ENCODE measurements at regions not wholly inside any gene's neighbourhood (a gene's known extent, or its start where the extent isn't known, plus 50 kb on each side); places are given as distances from the start of the nearest gene placed in this dataset.

DNA sequence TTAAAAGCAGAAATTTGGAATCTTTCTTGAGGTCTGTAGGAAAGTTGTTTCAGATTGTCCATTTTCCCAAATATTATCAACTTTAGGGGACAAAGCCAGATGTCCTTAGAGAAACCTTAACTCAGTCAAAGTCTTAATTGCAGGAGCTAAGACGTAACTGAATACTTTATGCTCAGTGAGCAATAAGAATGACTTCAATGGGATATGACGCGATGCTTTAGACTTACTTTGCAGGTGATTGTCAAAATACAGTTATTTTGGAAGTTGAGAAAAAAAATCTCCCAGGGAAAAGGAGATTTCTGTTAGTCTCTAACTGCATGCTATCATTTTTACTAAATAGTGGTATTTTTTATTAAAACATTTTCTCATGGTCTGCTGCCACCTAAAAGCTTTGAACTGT is 750.9 kb upstream of the STXBP6 start:
- TF ChIP-seq, protein P1, sequence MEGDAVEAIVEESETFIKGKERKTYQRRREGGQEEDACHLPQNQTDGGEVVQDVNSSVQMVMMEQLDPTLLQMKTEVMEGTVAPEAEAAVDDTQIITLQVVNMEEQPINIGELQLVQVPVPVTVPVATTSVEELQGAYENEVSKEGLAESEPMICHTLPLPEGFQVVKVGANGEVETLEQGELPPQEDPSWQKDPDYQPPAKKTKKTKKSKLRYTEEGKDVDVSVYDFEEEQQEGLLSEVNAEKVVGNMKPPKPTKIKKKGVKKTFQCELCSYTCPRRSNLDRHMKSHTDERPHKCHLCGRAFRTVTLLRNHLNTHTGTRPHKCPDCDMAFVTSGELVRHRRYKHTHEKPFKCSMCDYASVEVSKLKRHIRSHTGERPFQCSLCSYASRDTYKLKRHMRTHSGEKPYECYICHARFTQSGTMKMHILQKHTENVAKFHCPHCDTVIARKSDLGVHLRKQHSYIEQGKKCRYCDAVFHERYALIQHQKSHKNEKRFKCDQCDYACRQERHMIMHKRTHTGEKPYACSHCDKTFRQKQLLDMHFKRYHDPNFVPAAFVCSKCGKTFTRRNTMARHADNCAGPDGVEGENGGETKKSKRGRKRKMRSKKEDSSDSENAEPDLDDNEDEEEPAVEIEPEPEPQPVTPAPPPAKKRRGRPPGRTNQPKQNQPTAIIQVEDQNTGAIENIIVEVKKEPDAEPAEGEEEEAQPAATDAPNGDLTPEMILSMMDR (IDR thresholded peaks at IDR 0.05) = no peak
- no peak for TF ChIP-seq EP300 (IDR thresholded peaks at IDR 0.05)
- TF ChIP-seq POLR2A (IDR thresholded peaks at IDR 0.05) = no peak

Data from ovary (tissue), 3 donors.